ENCODE measurements at regions not wholly inside any gene's neighbourhood (a gene's known extent, or its start where the extent isn't known, plus 50 kb on each side); places are given as distances from the start of the nearest gene placed in this dataset.

DNA sequence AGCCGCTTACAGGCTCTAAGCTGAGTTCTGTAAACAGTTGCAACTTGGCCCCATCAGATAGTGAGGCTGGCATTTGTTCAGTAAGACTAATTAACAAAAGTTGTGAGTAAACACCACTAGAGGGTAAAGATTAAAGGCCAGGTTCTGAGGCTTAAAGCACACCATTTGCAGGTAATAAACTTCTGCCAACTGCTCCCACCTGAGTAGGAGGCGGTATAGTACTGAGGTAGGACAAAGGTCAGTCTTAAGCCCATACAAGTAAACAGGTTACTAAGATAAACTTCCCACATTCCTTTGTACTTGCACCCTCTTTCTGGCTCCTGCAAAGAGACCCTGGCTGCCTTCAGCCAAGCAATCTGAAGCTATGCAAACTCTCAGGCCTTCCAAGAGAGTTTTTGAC, 419.6 kb downstream of the DNAH5 start:
- Histone ChIP-seq H3K4me3 (replicated peaks; ENCODE audit: insufficient read depth, low read length) (no peak overlapping the region), H3K27ac (replicated peaks) (no peak overlapping the region), H3K27me3 (ENCODE audit: insufficient read depth, poor library complexity, severe bottlenecking) (no peaks in the 10 kb centered on the region)
- TF ChIP-seq SPI1 (IDR thresholded peaks at IDR 0.05; ENCODE audit: borderline replicate concordance, low read depth): no peak
- TF ChIP-seq, protein P1, sequence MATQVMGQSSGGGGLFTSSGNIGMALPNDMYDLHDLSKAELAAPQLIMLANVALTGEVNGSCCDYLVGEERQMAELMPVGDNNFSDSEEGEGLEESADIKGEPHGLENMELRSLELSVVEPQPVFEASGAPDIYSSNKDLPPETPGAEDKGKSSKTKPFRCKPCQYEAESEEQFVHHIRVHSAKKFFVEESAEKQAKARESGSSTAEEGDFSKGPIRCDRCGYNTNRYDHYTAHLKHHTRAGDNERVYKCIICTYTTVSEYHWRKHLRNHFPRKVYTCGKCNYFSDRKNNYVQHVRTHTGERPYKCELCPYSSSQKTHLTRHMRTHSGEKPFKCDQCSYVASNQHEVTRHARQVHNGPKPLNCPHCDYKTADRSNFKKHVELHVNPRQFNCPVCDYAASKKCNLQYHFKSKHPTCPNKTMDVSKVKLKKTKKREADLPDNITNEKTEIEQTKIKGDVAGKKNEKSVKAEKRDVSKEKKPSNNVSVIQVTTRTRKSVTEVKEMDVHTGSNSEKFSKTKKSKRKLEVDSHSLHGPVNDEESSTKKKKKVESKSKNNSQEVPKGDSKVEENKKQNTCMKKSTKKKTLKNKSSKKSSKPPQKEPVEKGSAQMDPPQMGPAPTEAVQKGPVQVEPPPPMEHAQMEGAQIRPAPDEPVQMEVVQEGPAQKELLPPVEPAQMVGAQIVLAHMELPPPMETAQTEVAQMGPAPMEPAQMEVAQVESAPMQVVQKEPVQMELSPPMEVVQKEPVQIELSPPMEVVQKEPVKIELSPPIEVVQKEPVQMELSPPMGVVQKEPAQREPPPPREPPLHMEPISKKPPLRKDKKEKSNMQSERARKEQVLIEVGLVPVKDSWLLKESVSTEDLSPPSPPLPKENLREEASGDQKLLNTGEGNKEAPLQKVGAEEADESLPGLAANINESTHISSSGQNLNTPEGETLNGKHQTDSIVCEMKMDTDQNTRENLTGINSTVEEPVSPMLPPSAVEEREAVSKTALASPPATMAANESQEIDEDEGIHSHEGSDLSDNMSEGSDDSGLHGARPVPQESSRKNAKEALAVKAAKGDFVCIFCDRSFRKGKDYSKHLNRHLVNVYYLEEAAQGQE (IDR thresholded peaks at IDR 0.05; ENCODE audit: insufficient replicate concordance, low read depth): no peak
- no peak for TF ChIP-seq GABPA (IDR thresholded peaks at IDR 0.05; ENCODE audit: low read depth)
- no peak for DNase-seq (ENCODE audit: low read depth in 1 of 2, low spot score in 1 of 2)

DNA sequence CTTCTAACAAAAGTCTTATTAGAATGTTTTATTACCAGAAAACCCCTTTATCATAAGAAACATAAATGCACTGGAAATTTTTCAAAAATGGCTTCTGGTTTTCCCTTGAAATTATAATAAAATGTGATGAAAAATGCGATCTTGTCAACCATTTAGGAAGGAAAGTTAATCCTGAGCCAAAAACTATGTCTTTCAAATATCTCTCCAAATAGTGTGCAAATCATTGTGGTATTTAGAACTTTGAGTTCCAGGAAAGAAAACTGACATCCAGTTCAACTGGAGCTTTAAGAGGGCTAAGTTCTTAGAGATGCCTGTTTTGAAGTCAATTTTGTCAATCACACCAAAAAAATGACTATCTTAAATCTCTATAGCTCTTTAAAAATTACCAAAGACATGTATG, 425.4 kb downstream of the DNAH5 start:
- Histone ChIP-seq H3K27ac (replicated peaks) (no peak overlapping the region), H3K27me3 (ENCODE audit: insufficient read depth, poor library complexity, severe bottlenecking) (no peaks in the 10 kb centered on the region), H3K4me3 (replicated peaks; ENCODE audit: insufficient read depth, low read length) (no peak overlapping the region)
- DNase-seq (ENCODE audit: low read depth in 1 of 2, low spot score in 1 of 2): no peak
- TF ChIP-seq POLR2AphosphoS5 (IDR thresholded peaks at IDR 0.05; ENCODE audit: low read depth) (no peak), SPI1 (IDR thresholded peaks at IDR 0.05; ENCODE audit: borderline replicate concordance, low read depth) (no peak), GABPA (IDR thresholded peaks at IDR 0.05; ENCODE audit: low read depth) (no peak)
- TF ChIP-seq, protein P1 (IDR thresholded peaks at IDR 0.05; ENCODE audit: insufficient replicate concordance, low read depth): no peak
- TF ChIP-seq, protein P2, sequence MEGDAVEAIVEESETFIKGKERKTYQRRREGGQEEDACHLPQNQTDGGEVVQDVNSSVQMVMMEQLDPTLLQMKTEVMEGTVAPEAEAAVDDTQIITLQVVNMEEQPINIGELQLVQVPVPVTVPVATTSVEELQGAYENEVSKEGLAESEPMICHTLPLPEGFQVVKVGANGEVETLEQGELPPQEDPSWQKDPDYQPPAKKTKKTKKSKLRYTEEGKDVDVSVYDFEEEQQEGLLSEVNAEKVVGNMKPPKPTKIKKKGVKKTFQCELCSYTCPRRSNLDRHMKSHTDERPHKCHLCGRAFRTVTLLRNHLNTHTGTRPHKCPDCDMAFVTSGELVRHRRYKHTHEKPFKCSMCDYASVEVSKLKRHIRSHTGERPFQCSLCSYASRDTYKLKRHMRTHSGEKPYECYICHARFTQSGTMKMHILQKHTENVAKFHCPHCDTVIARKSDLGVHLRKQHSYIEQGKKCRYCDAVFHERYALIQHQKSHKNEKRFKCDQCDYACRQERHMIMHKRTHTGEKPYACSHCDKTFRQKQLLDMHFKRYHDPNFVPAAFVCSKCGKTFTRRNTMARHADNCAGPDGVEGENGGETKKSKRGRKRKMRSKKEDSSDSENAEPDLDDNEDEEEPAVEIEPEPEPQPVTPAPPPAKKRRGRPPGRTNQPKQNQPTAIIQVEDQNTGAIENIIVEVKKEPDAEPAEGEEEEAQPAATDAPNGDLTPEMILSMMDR (IDR thresholded peaks at IDR 0.05; ENCODE audit: insufficient read depth, low read length): no peak

DNA sequence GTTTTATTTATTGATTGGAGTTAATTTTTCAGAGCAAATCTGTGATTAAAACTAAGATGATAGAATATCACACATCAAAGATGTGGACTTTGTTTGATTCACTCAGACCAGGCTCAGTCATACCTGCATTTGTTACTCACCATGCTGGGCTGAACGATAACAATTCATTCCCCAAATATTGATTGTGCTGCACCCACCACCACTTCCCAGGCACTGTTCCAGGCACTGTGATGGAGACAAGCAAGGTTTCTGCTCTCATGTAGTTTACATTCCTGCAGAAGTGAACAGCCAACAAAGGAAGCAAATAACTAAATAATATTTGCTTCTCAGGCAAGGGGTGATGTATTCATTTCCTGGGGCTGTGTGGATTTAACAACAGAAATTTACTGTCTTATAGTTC, 428.3 kb downstream of the DNAH5 start:
- no peak overlapping the region for H3K4me3 ChIP-seq (replicated peaks; ENCODE audit: insufficient read depth, low read length)
- no peak overlapping the region for H3K27ac ChIP-seq (replicated peaks)
- H3K27me3 ChIP-seq (ENCODE audit: insufficient read depth, poor library complexity, severe bottlenecking): no peaks in the 10 kb centered on the region
- no peak for TF ChIP-seq SPI1 (IDR thresholded peaks at IDR 0.05; ENCODE audit: borderline replicate concordance, low read depth)
- TF ChIP-seq, protein P2 (IDR thresholded peaks at IDR 0.05; ENCODE audit: insufficient read depth, low read length): no peak
- no peak for TF ChIP-seq POLR2AphosphoS5 (IDR thresholded peaks at IDR 0.05; ENCODE audit: low read depth)
- no peak for TF ChIP-seq GABPA (IDR thresholded peaks at IDR 0.05; ENCODE audit: low read depth)
- DNase-seq (ENCODE audit: low read depth in 1 of 2, low spot score in 1 of 2): no peak

DNA sequence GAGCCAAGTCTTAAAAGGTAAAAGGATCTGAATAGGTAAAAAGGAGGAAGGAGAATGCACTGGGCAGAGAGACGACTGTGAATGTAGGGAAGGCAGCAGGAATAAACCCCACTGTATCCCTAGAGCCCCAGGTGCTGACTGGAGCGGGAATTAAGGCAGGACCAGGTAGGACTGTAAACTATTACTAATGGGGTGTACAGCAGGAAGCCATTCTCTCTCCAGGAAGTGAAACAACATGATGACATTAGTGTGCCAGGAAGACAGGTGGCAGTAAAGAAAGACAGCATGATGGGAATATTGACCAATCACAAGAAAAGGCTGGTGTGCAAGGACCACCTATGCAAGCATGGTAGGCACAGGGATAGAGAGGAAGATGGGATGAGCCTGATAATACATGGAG, 433.0 kb downstream of the DNAH5 start:
- TF ChIP-seq GABPA (IDR thresholded peaks at IDR 0.05; ENCODE audit: low read depth) (no peak), POLR2AphosphoS5 (IDR thresholded peaks at IDR 0.05; ENCODE audit: low read depth) (no peak), SPI1 (IDR thresholded peaks at IDR 0.05; ENCODE audit: borderline replicate concordance, low read depth) (no peak)
- TF ChIP-seq, protein P2 (IDR thresholded peaks at IDR 0.05; ENCODE audit: insufficient read depth, low read length): no peak
- TF ChIP-seq, protein P1 (IDR thresholded peaks at IDR 0.05; ENCODE audit: insufficient replicate concordance, low read depth): no peak
- H3K27ac ChIP-seq (replicated peaks): no peak overlapping the region
- no peak for DNase-seq (ENCODE audit: low read depth in 1 of 2, low spot score in 1 of 2)

More for the DNA sequence above, 433.0 kb downstream of the DNAH5 start:
- no peak overlapping the region for H3K4me3 ChIP-seq (replicated peaks; ENCODE audit: insufficient read depth, low read length)
- no peaks in the 10 kb centered on the region for H3K27me3 ChIP-seq (ENCODE audit: insufficient read depth, poor library complexity, severe bottlenecking)
